Osteocyte (in vitro differentiated cells): ENCODE measurements at regions not wholly inside any gene's neighbourhood (a gene's known extent, or its start where the extent isn't known, plus 50 kb on each side); places are given as distances from the start of the nearest gene placed in this dataset.

Source experiments
- DNase-seq: peaks from one replicate; pipeline ENCODE4 v3.0.0; 2021; ENCODE audit warnings: mixed read lengths; ENCODE audit not compliant: unreplicated experiment; ENCODE audit errors: extremely low spot score
- H3K27ac Mint-ChIP-seq: one replicate; pipeline ENCODE4 v1.8.0; 2021; ENCODE audit warnings: mild to moderate bottlenecking, mixed read lengths; ENCODE audit not compliant: unreplicated experiment
- H3K27me3 Mint-ChIP-seq: one replicate; pipeline ENCODE4 v1.8.0; 2021; ENCODE audit warnings: mixed read lengths; ENCODE audit not compliant: unreplicated experiment
- H3K36me3 Mint-ChIP-seq: one replicate; pipeline ENCODE4 v1.8.0; 2021; ENCODE audit warnings: mixed read lengths; ENCODE audit not compliant: unreplicated experiment
- H3K4me1 Mint-ChIP-seq: one replicate; pipeline ENCODE4 v1.8.0; 2021; ENCODE audit warnings: mixed read lengths; ENCODE audit not compliant: unreplicated experiment
- H3K4me3 Mint-ChIP-seq: one replicate; pipeline ENCODE4 v1.8.0; 2021; ENCODE audit warnings: mild to moderate bottlenecking, moderate library complexity, mixed read lengths; ENCODE audit not compliant: unreplicated experiment
- H3K9me3 Mint-ChIP-seq: one replicate; pipeline ENCODE4 v1.8.0; 2021; ENCODE audit warnings: mixed read lengths; ENCODE audit not compliant: unreplicated experiment
- CTCF ChIP-seq: fragments of 200-600 bp; sonication (generic); IDR thresholded peaks from 2 replicates; pipeline ENCODE4 v1.5.0; 2021; ENCODE audit warnings: antibody characterized with exemption, mild to moderate bottlenecking, moderate library complexity

- TF ChIP-seq CTCF: no peak
- Mint-ChIP-seq H3K9me3 (no peaks in the 10 kb centered on the region), H3K27ac (no peak overlapping the region), H3K27me3 (peaks cover 27% of the 10 kb centered on the region), H3K4me1 (no peaks in the 10 kb centered on the region), H3K4me3 (no peak overlapping the region), H3K36me3 (no peaks in the 10 kb centered on the region)
- DNase-seq: no peak
These were observed 174.3 kb upstream of the DUSP10 start for GRCh38 chr1:221916176-221916575.

- TF ChIP-seq CTCF: no peak
- H3K4me3 Mint-ChIP-seq: no peak overlapping the region
- DNase-seq: no peak
These were observed 173.9 kb upstream of the DUSP10 start for GRCh38 chr1:221915764-221916163.

GRCh38 chr1:221913351-221913892 is 171.5 kb upstream of the DUSP10 start:
- H3K27me3 Mint-ChIP-seq: peaks cover 34% of the 10 kb centered on the region
- H3K4me3 Mint-ChIP-seq: no peak overlapping the region
- H3K9me3 Mint-ChIP-seq: no peaks in the 10 kb centered on the region
- H3K27ac Mint-ChIP-seq: no peak overlapping the region
- no peaks in the 10 kb centered on the region for H3K36me3 Mint-ChIP-seq
- no peaks in the 10 kb centered on the region for H3K4me1 Mint-ChIP-seq
- DNase-seq: no peak
- TF ChIP-seq CTCF: no peak

More at GRCh38 chr1:221915764-221916163, 173.9 kb upstream of the DUSP10 start:
- H3K27me3 Mint-ChIP-seq: peaks cover 28% of the 10 kb centered on the region
- no peaks in the 10 kb centered on the region for H3K36me3 Mint-ChIP-seq
- no peaks in the 10 kb centered on the region for H3K4me1 Mint-ChIP-seq
- no peaks in the 10 kb centered on the region for H3K9me3 Mint-ChIP-seq
- no peak overlapping the region for H3K27ac Mint-ChIP-seq

GRCh38 chr1:221912230-221912629 is 170.3 kb upstream of the DUSP10 start:
- Mint-ChIP-seq H3K4me3 (no peak overlapping the region), H3K27me3 (peaks cover 38% of the 10 kb centered on the region), H3K9me3 (no peaks in the 10 kb centered on the region), H3K36me3 (no peaks in the 10 kb centered on the region), H3K27ac (no peak overlapping the region), H3K4me1 (no peaks in the 10 kb centered on the region)
- TF ChIP-seq CTCF: no peak
- DNase-seq: no peak

GRCh38 chr1:221911714-221912113 is 169.8 kb upstream of the DUSP10 start:
- no peak overlapping the region for H3K27ac Mint-ChIP-seq
- H3K9me3 Mint-ChIP-seq: no peaks in the 10 kb centered on the region
- no peak for DNase-seq
- peaks cover 38% of the 10 kb centered on the region for H3K27me3 Mint-ChIP-seq
- TF ChIP-seq CTCF: no peak
- no peaks in the 10 kb centered on the region for H3K4me1 Mint-ChIP-seq
- no peaks in the 10 kb centered on the region for H3K36me3 Mint-ChIP-seq
- no peak overlapping the region for H3K4me3 Mint-ChIP-seq
